ENCODE measurements at regions not wholly inside any gene's neighbourhood (a gene's known extent, or its start where the extent isn't known, plus 50 kb on each side); places are given as distances from the start of the nearest gene placed in this dataset.

GRCh38 chr11:95392644-95393043 is 161.6 kb upstream of the SESN3 start:
- TF ChIP-seq CTCF (IDR thresholded peaks at IDR 0.05 in 2 of 3, conservative IDR thresholded peaks at IDR 0.05 in 1 of 3; ENCODE audit: borderline replicate concordance in 1 of 3, insufficient read depth in 1 of 3, low read depth in 2 of 3, low read length in 2 of 3): no peak
- TF ChIP-seq POLR2A (IDR thresholded peaks at IDR 0.05; ENCODE audit: borderline replicate concordance, extremely low read depth, insufficient read depth, insufficient read length): no peak
- no peak for TF ChIP-seq YY1 (IDR thresholded peaks at IDR 0.05; ENCODE audit: extremely low read depth, insufficient replicate concordance, low read depth, low read length)
- no peak for TF ChIP-seq EGR1 (IDR thresholded peaks at IDR 0.05; ENCODE audit: low read depth)
- no peak for TF ChIP-seq POLR2AphosphoS5 (IDR thresholded peaks at IDR 0.05; ENCODE audit: low read depth, low read length)
- TF ChIP-seq SIN3A (IDR thresholded peaks at IDR 0.05; ENCODE audit: low read depth): no peak
- no peak for TF ChIP-seq EZH2phosphoT487 (IDR thresholded peaks at IDR 0.05; ENCODE audit: borderline replicate concordance)

Measured in HCT116 (cell line).